Prostate gland (tissue), 2 donors: ENCODE measurements at regions not wholly inside any gene's neighbourhood (a gene's known extent, or its start where the extent isn't known, plus 50 kb on each side); places are given as distances from the start of the nearest gene placed in this dataset.

ENCODE experiments used
- DNase-seq: peaks from one replicate; pipeline ENCODE4 v3.0.0-alpha.2; 2019; ENCODE audit warnings: low spot score
- H3K27ac ChIP-seq, 2 donors: fragments of 200-600 bp; sonication (generic); 2 replicates each; pipeline ENCODE4 v1.5.1; 2017 to 2019
- H3K27me3 ChIP-seq: fragments of 200-600 bp; sonication (generic); replicated peaks from 2 replicates; pipeline ENCODE4 v1.5.1; 2019; ENCODE audit not compliant: insufficient read depth
- H3K36me3 ChIP-seq, 2 donors: fragments of 200-600 bp; sonication (generic); 1 replicate in 1 of 2; 2 replicates in 1 of 2; pipeline versions ENCODE4 v1.5.1 to v1.8.1; 2017 to 2019
- H3K4me1 ChIP-seq: fragments of 200-600 bp; sonication (generic); replicated peaks from 2 replicates; pipeline ENCODE4 v1.5.1; 2019
- H3K4me3 ChIP-seq, 2 donors: fragments of 200-600 bp; sonication (generic); 2 replicates each; pipeline ENCODE4 v1.5.1; 2017 to 2019
- H3K9me3 ChIP-seq: fragments of 200-600 bp; sonication (generic); 2 replicates; pipeline ENCODE4 v1.5.1; 2017
- CTCF ChIP-seq, 4 experiments: fragments of 200-600 bp in 2 of 4; fragments of 450-650 bp in 2 of 4; sonication (generic) in 2 of 4; IDR thresholded peaks; 1 replicate in 3 of 4; 2 replicates in 1 of 4; pipeline ENCODE4 v1.5.1; 2016 to 2019; ENCODE audit warnings: antibody characterized with exemption in 4 of 4, mild to moderate bottlenecking in 2 of 4, moderate library complexity in 2 of 4
- POLR2A ChIP-seq: fragments of 450-650 bp; IDR thresholded peaks from one replicate; pipeline ENCODE4 v1.6.1; 2016; ENCODE audit warnings: antibody characterized with exemption, mild to moderate bottlenecking
- POLR2AphosphoS5 ChIP-seq: sonication (generic); formaldehyde crosslinking; IDR thresholded peaks from one replicate; pipeline ENCODE4 v1.6.1; 2017; ENCODE audit warnings: antibody characterized with exemption
- WGBS: methylation state at CpG from one replicate; pipeline ENCODE4 v1.1.5; 2018; 5-methylcytosine and 5-hydroxymethylcytosine counted together
- intact Hi-C: fragments of 100-400 bp; cut with DNase I; formaldehyde crosslinking; loops from one replicate; pipeline ENCODE4 v1.14.2; 2022

- no peaks in the 10 kb centered on the region for H3K9me3 ChIP-seq
- H3K36me3 ChIP-seq, result no peaks in the 10 kb centered on the region
- WGBS, result 91% methylated on average over 15 of the region's 15 CpGs
- H3K4me3 ChIP-seq, result no peak overlapping the region
- no peaks in the 10 kb centered on the region for H3K4me1 ChIP-seq
- DNase-seq, result no peak
- TF ChIP-seq POLR2A (no peak), POLR2AphosphoS5 (no peak), CTCF (IDR thresholded peaks at IDR 0.05) (no peak)
- no peak overlapping the region for H3K27ac ChIP-seq
- intact Hi-C loops, result no loop called here
- H3K27me3 ChIP-seq, result no peaks in the 10 kb centered on the region
Observed at GRCh38 chr16:87219287-87219909, 97.8 kb downstream of the C16orf95 start.

GRCh38 chr16:87221633-87222032 is 95.6 kb downstream of the C16orf95 start:
- H3K27ac ChIP-seq, result no peak overlapping the region
- TF ChIP-seq POLR2AphosphoS5, result no peak
- TF ChIP-seq POLR2A, result no peak
- TF ChIP-seq CTCF (IDR thresholded peaks at IDR 0.05), result no peak
- DNase-seq, result no peak
- H3K36me3 ChIP-seq, result no peaks in the 10 kb centered on the region
- no peak overlapping the region for H3K4me3 ChIP-seq
- H3K4me1 ChIP-seq, result no peaks in the 10 kb centered on the region
- WGBS, result 78% methylated on average over 3 of the region's 3 CpGs
- intact Hi-C loops, result no loop called here
- H3K9me3 ChIP-seq, result no peaks in the 10 kb centered on the region
- no peaks in the 10 kb centered on the region for H3K27me3 ChIP-seq

DNA sequence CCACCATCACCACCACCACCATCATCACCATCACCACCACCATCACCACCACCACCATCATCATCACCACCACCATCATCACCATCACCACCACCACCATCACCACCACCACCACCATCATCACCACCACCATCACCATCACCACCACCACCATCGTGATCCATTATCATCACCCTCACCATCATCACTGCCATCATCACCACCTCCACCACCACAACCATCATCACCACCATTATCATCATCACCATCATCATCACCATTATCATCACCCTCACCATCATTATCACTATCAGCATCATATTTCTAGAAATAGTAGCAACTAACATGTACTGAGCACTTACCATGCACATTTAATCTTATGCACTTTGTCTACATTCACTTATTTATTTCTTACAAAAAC is 94.9 kb downstream of the C16orf95 start:
- no peak for TF ChIP-seq POLR2A
- no peak for TF ChIP-seq POLR2AphosphoS5
- no peak for TF ChIP-seq CTCF (IDR thresholded peaks at IDR 0.05)
- H3K9me3 ChIP-seq, result no peaks in the 10 kb centered on the region
- intact Hi-C loops, result no loop called here
- no peaks in the 10 kb centered on the region for H3K4me1 ChIP-seq
- H3K4me3 ChIP-seq, result no peak overlapping the region
- H3K27ac ChIP-seq, result no peak overlapping the region
- WGBS, result 94% methylated on average over 1 of the region's 1 CpG
- no peaks in the 10 kb centered on the region for H3K36me3 ChIP-seq
- DNase-seq, result no peak
- H3K27me3 ChIP-seq, result no peaks in the 10 kb centered on the region

DNA sequence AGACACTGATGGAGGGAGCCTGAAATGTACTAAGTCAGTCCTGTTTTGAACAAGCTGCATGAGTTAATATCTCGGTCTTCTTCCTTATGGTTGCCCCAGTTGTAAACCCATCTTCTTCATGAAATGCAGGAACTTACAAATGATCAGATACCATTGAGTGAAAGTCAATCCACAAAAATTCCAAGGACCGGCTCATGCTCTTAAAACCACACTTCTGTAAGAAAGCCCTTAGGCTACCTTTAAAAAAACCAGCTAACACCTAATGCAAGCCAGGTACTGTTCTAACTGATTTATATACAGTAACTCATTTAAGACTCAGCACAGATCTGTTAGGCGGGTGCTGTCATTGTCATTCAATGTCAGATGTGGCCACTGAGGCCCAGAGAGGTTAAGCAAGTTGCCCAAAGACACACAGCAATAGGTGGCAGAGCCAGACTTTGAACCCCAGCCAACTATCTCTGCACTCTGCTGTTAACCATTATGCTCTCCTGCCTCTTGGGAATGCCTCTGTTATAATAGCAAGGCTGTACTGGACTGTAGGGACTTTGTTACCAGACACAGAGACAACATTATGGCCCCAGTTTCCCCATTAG is 93.4 kb downstream of the C16orf95 start:
- no peaks in the 10 kb centered on the region for H3K27me3 ChIP-seq
- no peaks in the 10 kb centered on the region for H3K9me3 ChIP-seq
- no peak for DNase-seq
- no peaks in the 10 kb centered on the region for H3K4me1 ChIP-seq
- 50% methylated on average over 3 of the region's 3 CpGs for WGBS
- H3K4me3 ChIP-seq, result no peak overlapping the region
- no peaks in the 10 kb centered on the region for H3K36me3 ChIP-seq
- TF ChIP-seq POLR2AphosphoS5 (no peak), CTCF (IDR thresholded peaks at IDR 0.05) (no peak), POLR2A (no peak)
- intact Hi-C loops, result no loop called here
- H3K27ac ChIP-seq, result no peak overlapping the region

GRCh38 chr16:87226926-87227295 is 90.3 kb downstream of the C16orf95 start:
- intact Hi-C loops, result no loop called here
- H3K27me3 ChIP-seq, result no peaks in the 10 kb centered on the region
- DNase-seq, result no peak
- no peaks in the 10 kb centered on the region for H3K9me3 ChIP-seq
- no peaks in the 10 kb centered on the region for H3K36me3 ChIP-seq
- TF ChIP-seq POLR2AphosphoS5, result no peak
- no peak for TF ChIP-seq CTCF (IDR thresholded peaks at IDR 0.05)
- no peak for TF ChIP-seq POLR2A
- no peaks in the 10 kb centered on the region for H3K4me1 ChIP-seq
- no peak overlapping the region for H3K27ac ChIP-seq
- H3K4me3 ChIP-seq, result no peak overlapping the region
